WTC11 (cell line): ENCODE measurements at regions not wholly inside any gene's neighbourhood (a gene's known extent, or its start where the extent isn't known, plus 50 kb on each side); places are given as distances from the start of the nearest gene placed in this dataset.

ENCODE experiments used
- CBFB ChIP-seq: sonication (generic); formaldehyde crosslinking; IDR thresholded peaks from 2 replicates; pipeline ENCODE4 v1.8.1; 2022; ENCODE audit warnings: mild to moderate bottlenecking, low read depth, missing genetic modification reagents
- CTCF ChIP-seq: fragments of 200-600 bp; IDR thresholded peaks from 2 replicates; pipeline ENCODE4 v1.8.0; 2022; ENCODE audit warnings: antibody characterized with exemption
- E2F1 ChIP-seq: sonication (generic); formaldehyde crosslinking; IDR thresholded peaks from 2 replicates; pipeline ENCODE4 v1.8.0; 2022; ENCODE audit warnings: mild to moderate bottlenecking, missing genetic modification reagents
- IRF1 ChIP-seq: sonication (generic); formaldehyde crosslinking; IDR thresholded peaks from 2 replicates; pipeline ENCODE4 v1.8.0; 2023; ENCODE audit warnings: missing genetic modification reagents
- NR2C2 ChIP-seq: sonication (generic); formaldehyde crosslinking; IDR thresholded peaks from 2 replicates; pipeline ENCODE4 v1.8.0; 2022; ENCODE audit warnings: mild to moderate bottlenecking, missing genetic modification reagents
- SMAD3 ChIP-seq: sonication (generic); formaldehyde crosslinking; IDR thresholded peaks from 2 replicates; pipeline ENCODE4 v1.8.0; 2022; ENCODE audit warnings: missing genetic modification reagents, mild to moderate bottlenecking, borderline replicate concordance
- TEAD4 ChIP-seq: sonication (generic); formaldehyde crosslinking; IDR thresholded peaks from 2 replicates; pipeline ENCODE4 v1.8.0; 2022; ENCODE audit warnings: mild to moderate bottlenecking, missing genetic modification reagents
- ZBTB43 ChIP-seq: sonication (generic); formaldehyde crosslinking; IDR thresholded peaks from 2 replicates; pipeline ENCODE4 v1.8.1; 2023; ENCODE audit warnings: mild to moderate bottlenecking, missing genetic modification reagents

GRCh38 chr2:2801458-2801857, 470.4 kb upstream of the MYT1L start:
- no peak for TF ChIP-seq CBFB (CRISPR knock-in tag)
- no peak for TF ChIP-seq CTCF
- no peak for TF ChIP-seq SMAD3 (CRISPR knock-in tag)
- TF ChIP-seq ZBTB43 (CRISPR knock-in tag) = no peak
- no peak for TF ChIP-seq IRF1 (CRISPR knock-in tag)
- no peak for TF ChIP-seq E2F1
- TF ChIP-seq NR2C2 (CRISPR knock-in tag) = no peak
- TF ChIP-seq TEAD4 (CRISPR knock-in tag) = no peak
